Stimulated activated CD8-positive, alpha-beta memory T cell treated with anti-CD3 and anti-CD28 coated beads, Interleukin-2, amount 100 ng/mL, for 1 hour (primary cell): ENCODE measurements at regions not wholly inside any gene's neighbourhood (a gene's known extent, or its start where the extent isn't known, plus 50 kb on each side); places are given as distances from the start of the nearest gene placed in this dataset.

Experiments used
- DNase-seq, 2 donors: peaks; one replicate each; pipeline ENCODE4 v3.0.0-alpha.2; 2020; ENCODE audit warnings: low read depth in 2 of 2

DNA sequence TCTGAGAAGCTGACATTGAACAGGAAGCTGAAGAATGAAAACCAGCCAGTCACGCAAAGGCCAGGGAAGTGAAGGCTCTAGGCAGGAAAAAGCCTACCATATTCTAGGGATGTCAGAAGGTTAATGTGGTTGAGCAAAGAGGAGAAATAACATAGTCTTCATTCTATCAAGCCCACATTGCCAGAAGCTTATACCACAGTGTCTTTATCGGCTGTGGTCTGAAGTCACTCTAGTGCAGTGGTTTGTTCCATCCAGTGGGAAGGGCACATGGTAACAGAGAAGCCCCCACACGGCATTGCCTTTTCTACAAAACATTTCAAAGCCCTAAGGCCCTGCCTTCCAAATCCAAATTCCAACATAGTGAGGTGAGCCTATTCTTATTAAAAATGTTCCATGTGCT, 311.3 kb downstream of the TNS1 start:
- DNase-seq: no peak

DNA sequence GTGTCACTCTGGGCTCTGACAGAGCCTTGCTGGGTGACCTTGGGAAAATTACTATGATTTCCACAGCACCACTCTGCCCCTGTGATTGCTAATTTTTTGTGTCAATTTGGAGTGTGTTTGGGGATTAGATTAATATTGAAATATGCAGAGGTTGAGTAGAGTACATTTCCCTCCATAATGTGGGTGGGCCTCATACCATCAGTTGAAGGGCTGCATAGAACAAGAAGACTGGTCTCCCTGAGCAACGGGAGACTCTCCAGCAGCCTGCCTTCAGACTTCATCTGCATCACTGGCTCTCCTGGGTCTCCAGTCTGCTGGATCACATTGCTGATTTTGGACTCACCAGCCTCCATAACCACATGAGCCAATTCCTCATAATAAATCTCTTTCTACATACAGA, 313.7 kb downstream of the TNS1 start:
- DNase-seq: no peak

DNA sequence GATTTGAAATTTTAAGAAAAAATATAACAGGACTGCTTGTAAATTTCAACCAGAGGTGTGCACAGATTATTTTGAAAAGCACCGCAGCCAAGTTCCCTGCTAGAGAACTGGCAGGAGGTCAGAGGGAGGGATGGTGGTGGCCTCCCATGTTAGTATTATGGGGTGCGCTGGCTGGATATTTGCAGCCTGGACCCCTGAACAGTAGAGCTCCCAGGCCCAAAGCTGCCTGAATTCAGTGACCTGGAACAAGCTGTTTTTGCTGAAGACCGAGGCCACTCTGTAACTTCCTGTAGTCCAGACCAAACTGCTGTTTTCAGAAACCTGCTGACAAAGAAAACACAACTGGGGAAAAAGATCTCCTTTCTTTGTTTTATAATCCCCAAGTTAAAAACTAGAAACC, 314.3 kb downstream of the TNS1 start:
- no peak for DNase-seq

DNA sequence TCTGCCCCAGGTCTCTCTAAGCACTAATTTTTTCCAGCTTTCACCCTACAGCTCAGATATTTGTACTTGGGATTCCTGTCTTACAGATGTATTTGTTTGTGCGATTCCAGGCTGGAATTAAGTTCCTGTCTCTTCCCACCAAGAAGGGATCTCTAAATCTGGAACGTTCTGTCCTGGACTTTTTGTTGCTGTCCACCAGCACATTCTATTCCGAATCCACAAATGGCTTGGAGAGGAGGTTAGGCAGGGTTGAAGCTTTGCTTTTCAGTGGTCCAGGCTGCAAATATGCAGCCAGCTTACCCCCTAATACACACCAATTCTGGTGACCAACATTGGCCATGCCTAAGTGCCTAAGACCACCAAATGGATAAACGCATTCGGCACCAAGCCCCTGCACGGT, 315.0 kb downstream of the TNS1 start:
- DNase-seq: no peak

DNA sequence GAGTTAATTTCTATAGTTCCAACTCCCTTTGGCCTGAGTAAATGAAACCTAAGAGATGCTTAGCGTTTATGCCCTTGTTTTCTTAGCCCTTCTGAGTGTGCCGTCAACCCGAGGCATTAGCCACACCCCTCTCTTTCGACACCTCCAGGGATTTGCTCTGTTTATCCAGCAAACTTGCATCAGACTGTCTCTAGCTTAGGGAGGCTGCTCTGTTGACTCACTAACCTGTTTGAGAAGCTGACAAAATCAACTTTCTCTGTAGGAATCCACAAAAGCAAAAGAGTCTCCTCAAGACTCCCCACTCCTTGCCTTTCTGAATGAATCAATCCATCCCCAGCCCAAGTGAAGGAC, 317.6 kb downstream of the TNS1 start:
- no peak for DNase-seq

DNA sequence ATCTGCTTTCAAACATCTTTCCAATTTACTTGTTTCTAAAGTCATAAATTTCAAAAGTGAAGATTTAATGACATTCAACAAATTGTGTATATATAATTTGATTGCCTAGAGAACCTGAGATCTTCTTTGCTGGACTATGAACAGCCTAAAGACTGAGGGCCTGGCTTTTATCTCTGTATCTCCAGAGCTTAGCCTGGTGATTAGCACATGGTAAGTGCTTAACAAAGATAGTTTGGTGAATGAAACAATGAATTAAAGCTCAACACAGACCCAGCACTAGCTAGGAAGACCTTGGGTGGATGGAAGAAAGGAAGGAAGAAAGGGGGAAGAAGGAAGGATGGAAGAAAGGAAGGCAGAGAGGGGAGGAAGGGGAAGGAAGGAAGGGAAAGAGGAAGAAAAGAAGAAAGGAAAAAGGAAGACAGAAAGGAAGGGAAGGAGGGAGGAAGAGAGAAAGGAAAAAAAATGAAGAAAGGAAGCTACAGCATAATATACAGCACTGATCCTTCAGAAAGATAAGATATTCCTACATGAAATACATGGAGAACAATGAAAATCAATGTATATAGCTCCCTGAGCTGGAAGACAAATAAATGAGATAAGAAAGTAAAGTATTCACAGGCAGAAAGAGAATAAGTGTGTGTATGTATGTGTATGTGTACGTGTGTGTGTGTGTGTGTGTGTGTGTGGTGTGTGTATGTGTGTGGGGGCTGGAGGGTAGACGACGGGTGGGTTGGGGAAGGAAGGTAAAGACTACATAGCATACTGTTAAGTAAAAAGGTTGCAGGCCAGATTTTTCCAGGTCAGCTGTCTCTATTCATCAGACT, 318.2 kb downstream of the TNS1 start:
- no peak for DNase-seq

DNA sequence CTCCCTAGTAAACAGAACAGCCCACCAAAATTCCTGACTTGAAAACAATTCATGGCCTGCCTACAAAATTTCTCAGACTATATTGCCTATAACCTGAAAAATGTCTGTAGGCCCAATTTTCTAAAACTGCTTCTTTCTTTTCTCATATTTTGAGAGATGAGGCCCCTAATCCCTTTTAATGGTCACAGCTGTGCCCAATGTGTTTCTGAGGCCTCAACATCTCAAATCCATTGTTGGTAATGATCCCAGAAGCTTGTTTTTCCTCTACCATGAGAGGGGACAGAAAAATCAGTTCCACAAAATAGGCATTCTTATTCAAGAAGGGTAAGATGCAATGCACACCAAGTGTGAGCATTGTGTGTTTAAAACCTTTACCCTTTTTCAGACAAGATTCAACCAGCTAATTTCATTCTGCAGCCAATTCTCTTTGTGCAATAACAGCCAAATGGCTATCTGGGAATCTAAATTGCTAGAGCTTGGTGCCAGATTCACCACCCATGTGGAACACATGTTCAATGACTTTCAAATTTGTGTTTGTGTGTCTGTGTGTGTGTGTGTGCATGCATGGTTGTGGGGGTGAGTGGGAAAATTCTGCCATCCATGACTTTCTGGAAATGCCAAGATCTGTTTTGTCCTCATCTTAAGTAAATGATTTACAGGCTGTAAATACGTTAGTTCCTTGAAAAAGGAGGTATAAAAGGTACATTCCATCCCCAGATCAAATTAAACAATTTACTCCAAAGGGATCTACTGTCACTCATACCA, 319.5 kb downstream of the TNS1 start:
- DNase-seq: no peak

DNA sequence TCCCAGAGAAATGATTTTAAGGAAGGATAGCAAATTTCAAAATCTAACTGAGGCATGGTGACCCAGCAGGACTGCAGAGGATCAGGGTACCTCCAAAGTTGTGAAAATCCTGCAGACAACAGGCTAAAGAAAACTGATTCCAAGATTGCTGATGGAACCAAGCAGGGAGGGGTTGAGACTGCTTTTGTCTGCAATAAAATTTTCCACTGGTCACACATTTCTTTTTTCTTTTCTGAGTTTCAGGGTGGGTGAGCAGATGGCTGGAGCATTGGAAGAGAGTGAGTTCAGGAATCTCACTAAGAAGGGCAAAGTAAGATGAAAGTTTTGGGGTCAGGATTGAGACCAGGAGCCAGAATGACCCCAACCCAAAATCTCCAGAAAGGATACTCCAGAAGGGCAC, 321.0 kb downstream of the TNS1 start:
- DNase-seq: no peak

DNA sequence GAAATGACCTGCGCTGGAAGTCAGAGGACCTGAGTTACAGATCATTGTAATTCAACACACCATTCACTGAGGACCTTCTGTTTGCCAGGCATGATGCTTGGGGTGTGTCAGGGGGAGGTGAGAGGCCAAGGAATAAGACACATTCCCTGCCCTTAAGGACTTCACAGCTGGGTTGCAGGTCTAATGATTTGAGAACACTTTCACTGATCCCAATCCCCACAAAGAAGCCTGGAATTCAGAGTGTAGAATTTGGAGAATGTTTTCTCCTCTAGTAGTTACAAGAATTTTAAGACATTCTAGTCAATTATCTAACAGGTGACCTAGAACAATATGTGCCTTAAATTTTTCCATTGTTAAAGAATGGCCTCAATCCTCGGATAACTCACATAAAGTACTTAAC, 322.4 kb downstream of the TNS1 start:
- no peak for DNase-seq

DNA sequence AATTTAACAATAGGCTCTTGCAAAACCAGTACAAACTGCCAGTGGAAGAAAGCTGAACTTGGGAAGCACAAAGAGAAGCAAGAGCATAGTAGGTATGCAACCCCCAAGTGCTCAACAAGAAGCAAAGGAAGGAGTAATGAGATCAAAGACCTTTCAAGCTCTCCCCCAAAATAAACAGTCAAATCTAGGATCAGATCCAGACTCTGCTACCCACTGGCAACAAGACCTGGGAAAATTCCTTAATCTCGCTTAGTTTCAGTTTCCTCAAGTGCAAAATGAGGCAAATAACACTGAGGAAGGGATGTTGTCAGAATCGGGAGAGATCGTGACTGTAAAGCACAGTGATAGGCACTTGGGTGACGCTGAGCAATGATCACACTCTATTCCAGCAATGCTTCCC, 329.2 kb downstream of the TNS1 start:
- no peak for DNase-seq

DNA sequence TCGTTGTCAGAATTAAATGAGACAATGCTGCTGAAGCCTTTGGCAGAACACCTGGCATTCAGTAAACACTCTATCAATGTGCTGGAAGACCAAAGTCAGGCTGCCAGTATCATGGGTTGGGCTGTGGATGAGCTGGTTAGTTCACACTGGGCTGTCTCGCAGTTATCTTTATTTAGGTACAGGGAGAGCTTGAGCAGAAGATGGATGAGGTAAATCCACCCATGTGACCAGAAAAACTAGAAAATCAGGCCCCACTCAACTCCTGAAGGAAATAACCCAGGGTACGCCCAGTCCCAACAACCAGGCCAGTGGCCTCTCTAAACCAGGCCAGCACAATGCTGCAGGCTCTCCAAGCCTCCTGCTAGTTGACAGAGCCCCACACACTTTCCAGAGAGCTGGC, 330.3 kb downstream of the TNS1 start:
- no peak for DNase-seq

DNA sequence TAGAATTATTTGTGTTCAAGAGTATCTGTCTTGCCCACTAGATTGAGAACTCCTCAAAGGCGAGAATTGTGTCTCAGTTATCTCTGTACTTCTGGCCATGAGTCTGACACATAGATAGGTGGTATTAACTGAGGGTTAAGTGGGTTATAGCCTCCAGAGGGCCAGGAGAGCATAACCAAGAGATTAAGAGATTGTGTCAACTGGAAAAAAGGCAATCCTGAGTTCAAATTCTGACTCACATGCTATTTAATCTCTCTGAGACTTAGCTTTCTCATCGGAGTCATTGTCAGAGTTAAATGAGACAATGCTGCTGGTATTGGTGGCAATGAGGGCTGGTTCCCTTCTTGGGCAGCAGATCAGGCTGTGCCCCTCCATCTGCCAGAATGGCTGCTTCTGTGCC, 330.9 kb downstream of the TNS1 start:
- no peak for DNase-seq

DNA sequence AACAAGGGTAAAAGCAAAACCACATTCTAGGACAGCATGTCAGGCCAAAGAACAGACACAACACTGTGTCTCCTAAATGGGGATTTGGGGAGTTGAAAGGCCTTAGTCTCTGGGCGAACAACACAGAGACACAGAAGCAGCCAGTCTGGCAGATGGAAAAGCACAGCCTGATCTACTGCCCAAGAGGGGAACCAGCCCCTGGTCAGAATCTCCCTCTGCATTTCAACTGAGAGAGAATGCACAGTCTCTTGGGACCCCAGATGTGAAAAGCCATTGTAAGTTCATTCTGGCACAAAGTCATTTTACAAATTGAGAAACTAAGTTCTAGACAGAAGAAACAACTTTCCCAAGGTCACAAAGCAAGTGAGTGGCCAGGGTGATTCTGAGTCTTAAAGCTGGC, 331.7 kb downstream of the TNS1 start:
- no peak for DNase-seq

DNA sequence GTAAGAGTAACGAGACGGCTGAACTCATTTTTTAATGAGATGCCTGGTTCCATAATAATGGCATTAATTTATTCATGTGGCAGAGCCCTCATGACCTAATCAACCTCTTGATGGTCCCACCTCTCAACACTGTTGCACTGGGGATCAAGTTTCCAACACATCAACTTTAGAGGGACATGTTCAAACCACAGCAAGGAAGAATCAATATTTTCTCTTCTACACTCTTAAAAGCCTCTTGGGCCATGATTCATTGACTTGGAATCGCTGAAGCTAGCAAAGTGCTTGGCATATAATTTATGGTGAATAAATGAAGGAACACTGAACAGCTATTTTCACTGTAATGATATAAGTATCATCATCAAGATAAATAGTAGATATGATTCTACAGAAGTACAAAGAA, 333.0 kb downstream of the TNS1 start:
- no peak for DNase-seq

DNA sequence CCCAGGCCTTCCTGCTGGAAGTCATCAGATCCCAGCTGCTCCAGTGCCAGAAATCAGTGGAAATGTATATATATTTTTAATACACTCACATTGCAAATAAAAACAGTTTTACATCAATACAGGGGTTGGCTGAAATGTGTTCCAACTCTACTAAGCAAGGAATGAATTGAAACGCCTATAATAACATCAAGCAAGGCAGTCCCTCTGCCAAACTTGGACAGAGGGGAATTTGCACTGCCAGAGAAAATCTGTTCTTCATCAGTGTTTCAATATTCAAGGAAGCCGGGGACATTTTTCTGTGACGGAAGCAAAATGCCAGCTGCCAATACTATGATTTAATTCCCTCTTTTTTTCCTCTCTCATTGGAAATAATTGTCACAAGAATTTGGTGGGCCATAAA, 335.3 kb downstream of the TNS1 start:
- no peak for DNase-seq

DNA sequence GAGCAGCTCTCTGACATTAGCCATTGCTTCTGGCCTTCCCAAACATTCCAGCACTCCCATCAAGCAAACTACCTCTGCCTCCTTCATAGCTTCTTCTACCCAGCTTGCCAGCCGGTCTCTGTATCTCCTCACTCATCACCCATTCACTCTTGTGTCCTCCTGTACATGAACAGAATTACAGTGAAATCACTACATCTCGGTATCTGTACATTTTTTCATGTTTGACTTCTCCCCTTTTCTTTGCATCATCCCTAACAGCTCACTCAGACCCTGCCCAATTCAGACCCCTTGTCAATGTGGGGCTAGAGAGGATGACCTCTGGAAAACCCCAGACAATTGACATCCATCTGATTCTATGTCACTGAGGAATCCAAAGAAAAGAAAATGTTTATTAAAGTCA, 335.8 kb downstream of the TNS1 start:
- DNase-seq: no peak

DNA sequence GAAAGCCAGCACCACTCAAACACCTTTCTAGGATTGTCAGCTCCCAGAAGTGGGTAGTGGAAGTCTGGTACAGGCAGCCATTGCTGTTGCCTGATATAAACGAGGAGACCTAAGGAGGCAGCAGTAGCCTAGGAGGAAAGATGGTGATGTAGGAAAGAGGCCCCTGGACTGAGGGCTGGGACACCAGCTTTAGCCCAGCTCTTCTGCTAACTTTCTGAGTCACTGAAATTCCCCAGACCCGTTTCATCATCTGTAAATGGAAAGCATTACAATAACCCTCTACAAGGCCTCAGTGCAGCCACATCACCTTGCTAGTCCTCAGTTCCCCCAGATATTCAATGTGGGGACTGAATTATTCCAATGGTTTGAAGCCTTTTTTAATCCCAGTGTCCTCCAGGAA, 336.5 kb downstream of the TNS1 start:
- DNase-seq: no peak

DNA sequence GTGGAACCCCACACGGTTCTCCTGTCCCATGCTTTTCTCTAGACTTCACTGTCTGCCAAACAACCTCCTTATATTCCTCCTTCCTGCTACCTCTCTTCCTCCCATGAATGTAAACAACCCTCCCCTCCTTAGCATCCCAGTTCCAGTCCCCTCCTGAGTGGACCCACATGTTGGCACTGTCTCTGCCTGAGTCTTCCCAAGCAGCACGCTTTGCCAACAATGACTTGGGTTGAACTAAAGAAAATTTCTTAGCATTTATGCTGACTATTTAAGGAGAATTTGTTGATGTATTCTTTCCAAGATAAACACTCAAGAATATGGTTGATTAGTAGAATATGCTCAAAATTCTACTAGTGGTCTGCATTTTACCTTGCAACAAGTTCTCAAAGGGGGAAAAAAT, 338.0 kb downstream of the TNS1 start:
- DNase-seq: no peak

DNA sequence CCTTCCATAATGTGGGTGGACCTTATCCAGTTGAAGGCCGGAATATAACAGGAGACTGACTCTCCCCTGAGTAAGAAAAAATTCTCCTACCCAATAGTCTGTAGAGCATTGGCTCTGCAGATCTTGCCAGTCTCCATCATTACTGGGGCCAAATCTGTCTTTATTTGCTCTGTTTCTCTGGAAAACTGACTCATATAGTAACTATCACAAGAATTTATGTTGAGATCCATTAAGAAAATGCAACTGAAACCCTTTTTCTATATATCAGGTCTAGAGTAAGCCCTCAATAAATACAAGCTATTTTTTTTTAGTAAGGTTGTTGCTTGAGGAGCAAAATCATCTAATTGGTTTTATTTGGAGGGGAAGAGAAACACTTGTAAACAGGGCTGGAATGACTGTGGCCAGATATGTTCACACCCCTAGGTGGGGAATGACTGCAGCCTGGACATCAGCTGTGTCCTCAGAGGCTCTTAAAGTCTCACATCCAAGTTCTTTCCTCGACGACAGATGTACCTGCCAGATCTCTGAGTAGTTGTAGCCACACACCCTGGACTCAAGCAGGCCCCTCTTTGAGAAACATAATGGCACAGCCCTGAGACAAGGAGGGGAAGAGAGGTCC, 339.7 kb downstream of the TNS1 start:
- no peak for DNase-seq

DNA sequence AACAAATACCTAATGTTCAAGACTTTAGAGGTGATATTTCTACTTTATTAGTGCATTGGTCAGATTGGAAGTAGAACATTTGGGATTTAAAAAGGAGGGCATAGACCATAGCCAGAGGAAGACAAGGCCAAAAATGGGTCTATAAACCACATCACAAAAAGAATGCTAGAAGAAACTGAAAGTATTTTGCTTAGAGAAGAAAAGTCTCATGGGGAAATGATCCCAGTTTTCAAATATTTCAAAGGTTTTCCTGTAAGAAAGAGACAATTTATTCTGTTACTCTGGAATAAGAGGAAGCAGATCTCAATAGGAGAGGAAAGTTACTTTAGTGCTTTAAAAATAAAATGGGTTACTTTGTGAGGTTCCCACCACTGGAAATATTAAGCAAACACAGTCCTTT, 341.4 kb downstream of the TNS1 start:
- DNase-seq: no peak

DNA sequence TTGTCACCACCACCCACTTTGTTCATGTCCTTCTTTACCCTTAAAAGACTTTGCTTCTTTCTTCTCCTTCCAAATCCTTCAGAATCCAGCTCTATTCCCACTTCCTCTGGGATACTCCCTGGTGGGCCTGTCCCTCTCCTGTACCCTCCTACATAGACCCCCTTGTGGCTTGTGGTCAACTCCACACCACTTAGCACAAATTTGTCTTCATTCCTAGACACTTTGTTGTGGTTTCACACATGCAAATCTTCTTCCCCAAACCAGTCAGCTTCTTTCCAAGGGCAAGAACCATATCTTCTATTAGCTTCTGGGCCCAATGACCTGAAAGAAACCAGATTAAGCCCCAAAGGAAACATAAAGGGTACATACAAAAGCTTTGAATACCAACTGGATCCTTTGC, 342.4 kb downstream of the TNS1 start:
- no peak for DNase-seq

DNA sequence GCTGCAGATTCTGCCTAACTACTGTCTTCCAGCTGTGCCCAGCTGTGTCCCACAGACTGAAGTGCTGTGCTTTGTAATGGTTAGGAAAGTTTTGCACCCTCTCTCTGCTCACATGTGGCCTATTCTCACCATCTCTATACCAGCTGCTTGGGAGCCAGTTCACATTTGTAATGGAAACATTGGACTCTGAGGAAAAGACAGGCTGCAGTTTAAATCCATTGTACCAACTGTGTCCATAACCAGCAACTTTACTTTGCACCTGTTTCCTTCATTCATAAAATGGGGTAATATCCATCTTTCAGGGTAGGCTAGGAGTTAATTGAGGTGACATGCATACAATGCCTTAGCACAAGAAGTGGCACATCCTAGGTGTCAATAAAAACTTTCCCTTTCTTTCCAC, 344.0 kb downstream of the TNS1 start:
- no peak for DNase-seq

DNA sequence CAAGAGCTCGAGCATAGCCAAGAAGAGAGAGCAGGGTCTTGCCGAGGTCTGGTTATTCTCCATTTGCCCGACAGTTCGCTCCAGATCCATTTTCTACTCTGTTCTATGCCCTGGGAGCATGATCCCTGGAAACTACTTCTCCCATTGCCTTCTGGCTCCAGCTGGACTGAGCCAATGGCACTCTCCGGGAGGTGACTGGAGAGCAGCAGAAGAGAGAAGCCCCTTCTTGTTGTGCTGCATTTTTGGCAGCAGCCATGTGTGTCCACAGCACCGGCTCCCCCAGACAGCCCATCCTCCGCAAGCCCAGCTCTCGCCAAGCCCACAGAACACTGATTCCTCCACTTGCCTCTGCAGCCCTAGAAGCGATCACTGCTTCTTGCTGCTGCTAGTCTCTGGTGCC, 345.5 kb downstream of the TNS1 start:
- DNase-seq: no peak
